Right ventricle myocardium superior (tissue), 1 donor: ENCODE measurements at regions not wholly inside any gene's neighbourhood (a gene's known extent, or its start where the extent isn't known, plus 50 kb on each side); places are given as distances from the start of the nearest gene placed in this dataset.
A peak's percentile ranks its signal among the peaks of the same experiment; 100 is the strongest.
"Not testable (repeated sequence)": the region's sequence is repeated elsewhere in the genome, so short reads cannot be mapped to it uniquely, and the experiment has no call there.

Experiments
- ATAC-seq: fragments of 200-7000 bp; cut with Tn5 transposase; one replicate; pipeline ENCODE4 v1.9.1; 2020; ENCODE audit warnings: mild to moderate bottlenecking; ENCODE audit not compliant: poor library complexity
- DNase-seq: peaks from one replicate; pipeline ENCODE4 v3.0.0-alpha.2; 2020
- intact Hi-C: fragments of 100-400 bp; cut with DNase I; formaldehyde crosslinking; loops from one replicate; pipeline ENCODE4 v1.11.2; 2022
- donor health status: DM: no; HTN: yes; CAD: no; lungs with severe emphysema.

DNA sequence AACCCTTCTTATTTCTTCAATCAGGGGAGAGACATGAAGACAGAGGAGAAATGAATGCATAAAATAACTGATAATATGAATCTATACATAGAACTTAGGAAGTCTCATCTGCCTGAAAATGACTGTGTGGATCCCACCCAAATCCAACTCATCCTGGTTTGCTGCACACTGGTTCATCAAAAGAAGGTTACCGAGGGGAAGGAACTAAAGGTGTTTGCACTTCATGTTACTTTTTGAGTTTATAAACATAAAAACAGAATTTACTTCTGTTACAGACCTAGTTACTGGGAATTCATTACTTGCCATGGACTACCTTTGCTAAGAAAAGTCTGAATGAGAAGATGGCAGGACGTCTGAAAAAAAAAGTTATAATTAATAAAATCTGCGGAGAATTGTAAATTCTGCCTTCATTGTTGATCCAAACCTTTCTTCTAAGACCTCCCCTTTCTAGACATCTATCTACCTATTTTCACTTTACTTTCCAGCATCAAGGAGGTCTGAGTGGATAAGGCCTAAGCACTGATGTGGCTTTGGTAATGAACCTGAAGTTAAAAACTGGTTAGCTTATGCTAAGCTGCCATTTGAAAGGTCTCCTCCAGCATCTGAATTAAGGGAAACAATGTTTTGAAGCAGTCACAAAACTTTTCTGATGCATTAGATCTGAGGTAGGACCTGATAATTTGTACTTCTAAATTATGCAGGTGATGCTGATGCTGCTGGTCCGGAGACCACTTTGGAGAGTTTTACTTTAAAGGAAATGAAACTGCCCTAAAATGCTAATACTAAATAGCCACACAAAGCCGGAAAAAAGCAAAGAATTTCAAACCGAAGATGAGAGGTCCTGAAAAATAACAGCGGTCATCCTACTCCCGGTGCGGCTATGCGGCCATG, 84.0 kb downstream of the HFE start:
- ATAC-seq, result no peak
- intact Hi-C loops, result no loop called here
- no peak for DNase-seq

DNA sequence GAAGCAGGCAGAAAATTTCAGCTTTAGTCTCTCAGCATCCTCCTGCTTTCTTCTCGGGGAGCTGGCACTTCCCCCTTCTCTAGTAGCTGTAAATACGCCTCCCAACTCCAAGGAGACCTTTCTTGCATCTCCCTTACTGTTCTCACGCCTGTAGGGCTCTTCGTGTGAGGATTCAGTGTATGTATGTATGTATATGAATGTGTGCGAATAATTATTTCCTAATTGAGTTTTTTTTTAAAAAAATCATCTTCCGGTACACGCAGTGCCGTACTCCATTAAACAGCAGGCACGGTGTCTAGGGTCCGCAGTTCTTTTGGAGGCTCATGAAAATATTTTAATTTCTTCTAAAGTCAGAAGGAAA, 85.4 kb downstream of the HFE start:
- DNase-seq (no peak), ATAC-seq (peak; percentile 62)
- intact Hi-C loops, result no loop called here

- DNase-seq (no peak), ATAC-seq (no peak)
- intact Hi-C loops, result no loop called here
Measured at GRCh38 chr6:26173836-26174145, 86.6 kb downstream of the HFE start.

GRCh38 chr6:26175033-26175427, 87.8 kb downstream of the HFE start:
- intact Hi-C loops, result no loop called here
- DNase-seq (no peak), ATAC-seq (no peak)

DNA sequence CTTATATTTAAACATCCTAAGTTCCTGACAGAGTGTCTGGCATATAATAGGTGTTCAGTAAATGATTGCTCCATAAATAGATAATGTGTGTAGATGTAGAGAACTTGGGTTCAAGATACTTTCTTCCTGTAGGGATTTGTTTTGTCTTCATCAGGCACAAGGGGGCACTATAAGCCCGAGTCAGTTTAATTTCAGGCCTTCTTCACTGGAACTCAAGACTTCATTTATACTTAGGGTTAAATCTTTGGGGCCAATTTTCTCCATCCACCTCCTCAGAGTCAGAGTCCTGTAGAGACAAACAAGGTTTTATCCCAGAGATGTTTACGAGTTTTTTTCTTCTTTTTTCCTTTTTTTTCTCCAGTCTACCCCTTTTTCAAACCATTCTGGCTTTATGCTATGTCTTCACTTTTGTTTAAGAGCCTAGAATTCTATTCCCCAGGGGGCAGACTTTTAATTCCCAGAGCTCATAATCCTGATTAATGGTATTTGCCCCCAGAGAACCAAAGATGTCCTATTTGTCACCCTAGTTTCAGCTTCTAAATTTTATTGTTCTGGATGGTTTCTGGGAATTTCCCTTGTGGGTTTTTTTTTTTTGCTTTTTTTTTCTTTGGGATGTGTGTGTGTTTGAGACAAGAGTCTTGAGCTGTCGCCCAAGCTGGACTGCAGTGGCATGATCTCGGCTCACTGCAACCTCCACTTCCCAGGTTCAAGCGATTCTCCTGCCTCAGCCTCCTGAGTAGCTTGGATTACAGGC, 88.4 kb downstream of the HFE start:
- no peak for ATAC-seq
- DNase-seq, result no peak
- intact Hi-C loops, result no loop called here

DNA sequence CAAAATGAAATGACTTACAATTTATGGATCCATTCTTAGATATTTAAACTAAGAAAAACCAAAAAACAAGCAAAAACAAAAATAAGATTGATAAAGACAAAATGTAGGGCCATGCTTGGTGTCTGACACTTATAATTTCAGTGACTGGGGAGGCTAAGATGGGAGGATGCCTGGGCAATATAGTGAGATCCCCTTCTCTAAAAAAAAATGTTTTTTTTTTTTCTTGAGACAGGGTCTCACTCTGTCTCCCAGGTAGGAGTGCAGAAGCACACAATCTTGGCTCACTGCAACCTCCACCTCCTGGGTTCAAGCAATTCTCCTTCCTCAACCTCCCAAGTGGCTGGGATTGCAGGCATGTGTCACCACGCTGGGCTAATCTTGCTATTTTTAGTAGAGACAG, 92.4 kb downstream of the HFE start:
- no peak for ATAC-seq
- intact Hi-C loops, result no loop called here

GRCh38 chr6:26180346-26180745, 93.1 kb downstream of the HFE start:
- DNase-seq, result no peak
- ATAC-seq, result no peak
- intact Hi-C loops, result no loop called here

More for the DNA sequence above, 92.4 kb downstream of the HFE start:
- no peak for DNase-seq

- DNase-seq, result no peak
- intact Hi-C loops, result no loop called here
- peak; percentile 36 for ATAC-seq
Measured at GRCh38 chr6:26183237-26183580, 96.0 kb downstream of the HFE start.

GRCh38 chr6:26183581-26184366, 96.5 kb downstream of the HFE start:
- DNase-seq (peak; percentile 69), ATAC-seq (peak; percentile 97)
- intact Hi-C loops, result no loop called here

- DNase-seq (no peak), ATAC-seq (no peak)
- intact Hi-C loops, result no loop called here
Measured at GRCh38 chr6:26184367-26184891, 97.2 kb downstream of the HFE start.

DNA sequence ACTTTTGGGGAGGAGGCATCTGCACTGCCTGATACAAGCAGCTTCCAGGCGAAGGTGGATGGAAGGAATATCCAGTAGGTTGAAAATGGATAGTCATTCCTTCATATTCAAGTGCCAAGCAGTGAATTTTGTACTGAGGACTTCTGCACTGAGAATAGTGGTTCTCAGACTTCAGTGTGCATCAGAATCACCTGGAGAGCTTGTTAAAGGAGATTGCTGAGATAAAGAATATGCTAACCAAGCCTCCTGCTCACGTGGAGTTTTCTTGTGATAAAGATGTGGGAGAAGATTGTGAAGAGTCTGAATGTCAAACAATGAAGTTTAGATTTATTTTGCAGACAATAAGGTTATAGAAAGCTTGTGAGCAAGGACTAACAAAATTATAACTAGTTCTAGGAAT, 97.8 kb downstream of the HFE start:
- DNase-seq (no peak), ATAC-seq (no peak)
- intact Hi-C loops, result no loop called here

DNA sequence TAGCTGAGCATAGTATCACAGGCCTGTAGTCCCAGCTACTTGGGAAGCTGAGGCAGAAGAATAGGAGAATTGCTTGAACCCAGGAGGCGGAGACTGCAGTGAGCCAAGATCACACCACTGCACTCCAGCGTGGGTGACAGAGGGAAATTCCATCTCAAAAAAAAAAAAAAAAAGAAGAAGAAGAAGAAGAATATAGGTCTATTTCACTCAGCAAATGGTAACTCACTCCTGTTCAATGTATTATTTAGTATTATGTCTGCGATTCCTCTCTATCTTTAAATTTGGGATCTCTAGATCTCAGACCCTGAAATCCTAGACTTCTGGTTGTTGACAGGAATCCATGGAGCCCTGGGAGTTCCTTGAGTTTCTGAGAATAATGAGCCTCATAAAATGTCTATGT, 98.6 kb downstream of the HFE start:
- DNase-seq, result no peak
- ATAC-seq, result no peak
- intact Hi-C loops, result no loop called here

GRCh38 chr6:26186652-26187051, 99.4 kb downstream of the HFE start:
- DNase-seq (no peak), ATAC-seq (no peak)
- intact Hi-C loops, result no loop called here

DNA sequence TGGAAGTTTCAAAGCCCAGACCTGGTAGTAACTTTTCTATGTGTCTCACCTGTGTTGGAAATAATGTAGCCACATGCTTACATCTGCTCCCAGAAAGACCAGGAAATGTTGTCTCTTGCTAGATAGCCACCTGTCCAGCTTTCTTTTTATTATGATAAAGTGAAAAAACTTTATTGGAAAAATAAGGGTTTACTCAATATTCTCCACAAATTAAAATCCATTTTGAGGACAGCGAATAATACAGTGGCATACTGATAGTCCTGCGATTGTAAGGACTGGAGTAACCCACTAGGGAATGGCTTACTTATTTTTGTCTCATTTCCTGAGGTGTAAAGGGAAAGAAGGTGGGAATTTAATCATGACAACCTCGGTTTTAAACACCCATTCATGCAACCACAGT, 100.1 kb downstream of the HFE start:
- intact Hi-C loops, result no loop called here
- DNase-seq, result no peak
- no peak for ATAC-seq

- DNase-seq (no peak), ATAC-seq (no peak)
- intact Hi-C loops, result no loop called here
Measured at GRCh38 chr6:26187981-26188635, 100.9 kb downstream of the HFE start.

DNA sequence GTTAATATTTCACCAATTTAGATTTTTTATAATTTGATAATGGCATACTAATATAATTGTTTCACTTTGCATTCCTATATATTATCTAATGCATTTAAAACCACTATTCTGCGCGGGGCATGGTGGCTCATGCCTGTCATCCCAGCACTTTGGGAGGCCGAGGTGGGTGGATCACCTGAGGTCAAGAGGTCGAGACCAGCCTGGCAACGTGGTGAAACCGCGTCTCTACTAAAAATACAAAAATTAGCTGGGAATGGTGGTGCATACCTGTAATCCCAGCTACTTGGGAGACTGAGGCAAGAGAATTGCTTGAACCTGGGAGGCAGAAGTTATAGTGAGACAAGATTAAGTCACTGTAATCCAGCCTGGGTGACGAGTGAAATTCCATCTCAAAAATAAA, 104.3 kb downstream of the HFE start:
- intact Hi-C loops, result loop anchor here (10.0 kb wide), 1 partner anchor 157 kb away; a partner anchor contains a TSS
- DNase-seq, ATAC-seq: not testable (repeated sequence)

- DNase-seq (no peak), ATAC-seq (no peak)
- intact Hi-C loops, result loop anchor here (10.0 kb wide), 1 partner anchor 159 kb away; a partner anchor contains a TSS
Measured at GRCh38 chr6:26193467-26194328, 106.5 kb downstream of the HFE start.

DNA sequence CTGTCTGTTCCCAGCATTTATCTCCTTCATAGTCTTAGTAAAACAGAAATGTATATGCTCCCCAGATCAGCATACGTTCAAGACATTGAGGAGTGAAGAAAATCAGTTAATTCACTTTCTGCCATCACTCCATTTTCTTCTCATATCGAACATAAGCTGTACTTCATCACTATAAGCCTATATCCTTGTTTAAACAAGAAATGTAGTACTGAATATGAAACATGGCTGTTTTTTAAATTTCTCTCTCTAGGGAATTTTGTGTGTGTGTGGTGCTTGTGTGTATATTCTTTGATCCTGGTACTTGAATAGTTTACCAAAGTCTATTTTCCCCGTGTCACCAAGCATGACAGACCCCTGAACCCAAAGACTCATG, 107.1 kb downstream of the HFE start:
- intact Hi-C loops, result loop anchor here (10.0 kb wide), 1 partner anchor 160 kb away; a partner anchor contains a TSS
- ATAC-seq (no peak), DNase-seq (no peak)
